Ascending aorta (tissue), 2 donors: ENCODE measurements at regions not wholly inside any gene's neighbourhood (a gene's known extent, or its start where the extent isn't known, plus 50 kb on each side); places are given as distances from the start of the nearest gene placed in this dataset.

Source experiments
- DNase-seq, 2 donors: peaks; one replicate each; pipeline ENCODE4 v3.0.0-alpha.2; 2019; ENCODE audit warnings: low spot score in 2 of 2
- H3K27ac ChIP-seq, 2 donors: fragments of 200-600 bp; sonication (generic); one replicate each; pipeline ENCODE4 v1.5.1; 2016 to 2017; ENCODE audit warnings: mild to moderate bottlenecking in 1 of 2
- H3K27me3 ChIP-seq: fragments of 200-600 bp; sonication (generic); one replicate; pipeline ENCODE4 v1.5.1; 2017
- H3K36me3 ChIP-seq, 2 donors: fragments of 200-600 bp; sonication (generic); one replicate each; pipeline ENCODE4 v1.5.1; 2016
- H3K4me1 ChIP-seq, 2 donors: fragments of 200-600 bp; sonication (generic); one replicate each; pipeline ENCODE4 v1.5.1; 2016 to 2017; ENCODE audit warnings: mild to moderate bottlenecking in 1 of 2
- H3K4me3 ChIP-seq, 2 donors: fragments of 200-600 bp; sonication (generic); one replicate each; pipeline ENCODE4 v1.5.1; 2016 to 2017; ENCODE audit warnings: mild to moderate bottlenecking in 1 of 2
- H3K9me3 ChIP-seq, 2 donors: fragments of 200-600 bp; sonication (generic); one replicate each; pipeline ENCODE4 v1.5.1; 2016
- CTCF ChIP-seq, 3 experiments: fragments of 200-600 bp in 2 of 3; fragments of 450-650 bp in 1 of 3; sonication (generic) in 2 of 3; IDR thresholded peaks; one replicate each; pipeline ENCODE4 v1.5.1; 2016 to 2019; ENCODE audit warnings: antibody characterized with exemption in 3 of 3, mild to moderate bottlenecking in 1 of 3, moderate library complexity in 1 of 3
- intact Hi-C: fragments of 100-400 bp; cut with DNase I; formaldehyde crosslinking; loops from one replicate; pipeline ENCODE4 v1.15.1; 2023

GRCh38 chr15:91752081-91752785 lies 101.3 kb upstream of the SLCO3A1 start:
- DNase-seq = no peak
- H3K9me3 ChIP-seq = no peaks in the 10 kb centered on the region

DNA sequence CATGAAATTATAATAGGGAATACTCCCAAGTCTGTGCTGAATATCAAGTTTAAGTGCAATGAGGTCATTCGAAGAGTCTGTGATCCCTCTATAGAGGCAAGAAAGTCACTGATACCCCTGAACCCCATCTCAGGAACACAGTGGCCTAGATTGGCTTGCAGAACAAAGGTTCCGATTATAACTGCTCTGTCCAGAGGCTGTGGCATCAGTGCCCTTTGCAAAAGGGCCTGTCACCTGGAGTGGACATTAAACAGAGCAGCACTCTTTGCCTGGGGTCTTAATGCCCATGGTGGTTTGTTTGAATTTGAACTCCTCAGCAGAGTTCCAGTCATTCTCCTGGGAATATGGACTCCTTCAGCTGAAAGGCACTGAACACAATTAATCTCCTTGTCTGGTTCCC lies 93.9 kb upstream of the SLCO3A1 start:
- Histone ChIP-seq H3K27me3 (no peaks in the 10 kb centered on the region), H3K36me3 (no peaks in the 10 kb centered on the region), H3K4me3 (no peak overlapping the region), H3K4me1 (no peaks in the 10 kb centered on the region), H3K9me3 (no peaks in the 10 kb centered on the region), H3K27ac (no peak overlapping the region)
- DNase-seq = no peak
- intact Hi-C loops = no loop called here
- no peak for TF ChIP-seq CTCF (IDR thresholded peaks at IDR 0.05)

More at GRCh38 chr15:91752081-91752785, 101.3 kb upstream of the SLCO3A1 start:
- no peak for TF ChIP-seq CTCF (IDR thresholded peaks at IDR 0.05)
- intact Hi-C loops = no loop called here
- H3K36me3 ChIP-seq = no peaks in the 10 kb centered on the region
- no peaks in the 10 kb centered on the region for H3K4me1 ChIP-seq
- H3K27me3 ChIP-seq = no peaks in the 10 kb centered on the region
- H3K4me3 ChIP-seq = no peak overlapping the region
- no peak overlapping the region for H3K27ac ChIP-seq

GRCh38 chr15:91765660-91766059 lies 87.8 kb upstream of the SLCO3A1 start:
- DNase-seq = no peak
- H3K9me3 ChIP-seq = no peaks in the 10 kb centered on the region
- no peaks in the 10 kb centered on the region for H3K27me3 ChIP-seq
- no peak overlapping the region for H3K4me3 ChIP-seq
- H3K4me1 ChIP-seq = no peaks in the 10 kb centered on the region
- no peaks in the 10 kb centered on the region for H3K36me3 ChIP-seq
- intact Hi-C loops = no loop called here
- TF ChIP-seq CTCF (IDR thresholded peaks at IDR 0.05) = no peak
- H3K27ac ChIP-seq = no peak overlapping the region

DNA sequence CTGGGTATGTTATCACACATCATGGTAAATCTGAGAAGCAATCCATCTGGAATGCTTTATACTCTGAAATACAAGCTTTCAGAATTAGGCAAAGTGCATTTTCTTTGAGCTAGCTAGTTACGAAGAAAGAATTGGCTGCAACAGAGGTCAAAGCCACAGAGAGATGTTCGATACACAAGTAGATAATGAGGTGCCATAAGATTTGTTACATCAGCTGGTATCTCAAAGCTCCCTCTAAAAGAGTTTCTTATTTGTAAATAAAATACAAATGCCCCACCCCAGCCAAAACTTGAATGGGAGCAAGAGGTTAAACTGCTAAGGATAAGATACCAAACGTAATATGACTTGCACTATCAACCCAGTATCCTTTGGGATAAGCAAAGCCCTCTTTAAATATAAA lies 84.0 kb upstream of the SLCO3A1 start:
- no peak overlapping the region for H3K4me3 ChIP-seq
- no peaks in the 10 kb centered on the region for H3K9me3 ChIP-seq
- H3K36me3 ChIP-seq = no peaks in the 10 kb centered on the region
- DNase-seq = no peak
- H3K27me3 ChIP-seq = no peaks in the 10 kb centered on the region
- no peak for TF ChIP-seq CTCF (IDR thresholded peaks at IDR 0.05)
- H3K4me1 ChIP-seq = no peaks in the 10 kb centered on the region
- H3K27ac ChIP-seq = no peak overlapping the region
- intact Hi-C loops = no loop called here

GRCh38 chr15:91769894-91770293 lies 83.6 kb upstream of the SLCO3A1 start:
- H3K27ac ChIP-seq = no peak overlapping the region
- no peaks in the 10 kb centered on the region for H3K36me3 ChIP-seq

More at GRCh38 chr15:91769894-91770293, 83.6 kb upstream of the SLCO3A1 start:
- no peak overlapping the region for H3K4me3 ChIP-seq
- H3K27me3 ChIP-seq = no peaks in the 10 kb centered on the region
- intact Hi-C loops = no loop called here
- TF ChIP-seq CTCF (IDR thresholded peaks at IDR 0.05) = no peak
- no peak for DNase-seq
- H3K4me1 ChIP-seq = no peaks in the 10 kb centered on the region
- no peaks in the 10 kb centered on the region for H3K9me3 ChIP-seq
